Mesothelial cell of epicardium (in vitro differentiated cells): ENCODE measurements at regions not wholly inside any gene's neighbourhood (a gene's known extent, or its start where the extent isn't known, plus 50 kb on each side); places are given as distances from the start of the nearest gene placed in this dataset.
A peak's percentile ranks its signal among the peaks of the same experiment; 100 is the strongest.

Experiments
- DNase-seq, 2 experiments: peaks; one replicate each; pipeline ENCODE4 v3.0.0; 2021; ENCODE audit warnings: low spot score in 2 of 2; ENCODE audit not compliant: unreplicated experiment in 2 of 2
- H3K27ac Mint-ChIP-seq: 2 replicates; pipeline ENCODE4 v1.8.0; 2021; ENCODE audit warnings: mixed read lengths
- H3K27me3 Mint-ChIP-seq: 2 replicates; pipeline ENCODE4 v1.8.0; 2021; ENCODE audit warnings: low read depth, mixed read lengths
- H3K36me3 Mint-ChIP-seq: 2 replicates; pipeline ENCODE4 v1.8.0; 2021; ENCODE audit warnings: mixed read lengths
- H3K4me1 Mint-ChIP-seq: 2 replicates; pipeline ENCODE4 v1.8.0; 2021; ENCODE audit warnings: mixed read lengths
- H3K4me3 Mint-ChIP-seq: 2 replicates; pipeline ENCODE4 v1.8.0; 2021; ENCODE audit warnings: mild to moderate bottlenecking, moderate library complexity, mixed read lengths
- H3K9me3 Mint-ChIP-seq: 2 replicates; pipeline ENCODE4 v1.8.0; 2021; ENCODE audit warnings: mixed read lengths
- TF ChIP-seq, protein P1 (sequence below): fragments of 200-600 bp; sonication (generic); IDR thresholded peaks from one replicate; pipeline ENCODE4 v1.5.0; 2021; ENCODE audit warnings: antibody characterized with exemption; ENCODE audit not compliant: unreplicated experiment

DNA sequence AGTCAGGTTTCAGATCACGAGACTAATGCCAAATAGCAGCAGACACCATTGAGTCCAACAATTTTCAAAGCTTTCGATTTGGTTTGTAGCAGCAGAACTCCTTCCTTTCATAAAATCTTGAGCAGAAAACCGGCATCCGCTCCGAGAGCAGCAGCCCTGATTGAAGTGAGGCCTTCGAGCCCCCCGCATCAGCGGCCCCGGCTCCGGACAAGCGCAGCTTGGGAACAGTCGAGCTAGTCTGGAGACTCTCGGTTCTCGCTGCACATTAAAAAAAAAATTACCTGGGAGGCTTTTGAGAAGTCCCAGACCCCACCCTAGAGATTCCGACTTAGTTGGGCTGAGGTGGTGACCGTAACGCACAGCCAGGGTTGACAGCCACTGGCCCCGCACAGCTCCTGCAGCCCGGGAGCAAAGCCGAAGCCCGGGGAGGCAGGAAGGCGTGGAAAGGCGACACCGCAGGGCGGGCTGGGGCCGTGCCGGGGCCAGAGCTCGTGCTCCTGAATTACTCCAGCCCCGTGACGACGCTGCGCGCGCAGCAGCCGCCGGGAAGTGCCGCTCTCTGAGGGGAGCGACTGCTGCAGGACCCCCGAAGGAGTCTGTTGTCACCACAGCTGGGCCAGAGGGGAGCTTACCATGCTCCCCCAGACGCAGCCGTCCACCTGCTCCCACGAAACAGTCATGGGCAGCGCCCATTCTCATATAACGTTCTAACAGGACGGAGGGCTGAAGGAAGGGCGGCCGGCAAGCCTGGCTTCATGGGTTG lies 57.8 kb downstream of the SPATA19 start:
- H3K4me1 Mint-ChIP-seq, result peaks cover 5% of the 10 kb centered on the region
- H3K4me3 Mint-ChIP-seq, result peak overlapping the region; percentile 58
- TF ChIP-seq, protein P1, sequence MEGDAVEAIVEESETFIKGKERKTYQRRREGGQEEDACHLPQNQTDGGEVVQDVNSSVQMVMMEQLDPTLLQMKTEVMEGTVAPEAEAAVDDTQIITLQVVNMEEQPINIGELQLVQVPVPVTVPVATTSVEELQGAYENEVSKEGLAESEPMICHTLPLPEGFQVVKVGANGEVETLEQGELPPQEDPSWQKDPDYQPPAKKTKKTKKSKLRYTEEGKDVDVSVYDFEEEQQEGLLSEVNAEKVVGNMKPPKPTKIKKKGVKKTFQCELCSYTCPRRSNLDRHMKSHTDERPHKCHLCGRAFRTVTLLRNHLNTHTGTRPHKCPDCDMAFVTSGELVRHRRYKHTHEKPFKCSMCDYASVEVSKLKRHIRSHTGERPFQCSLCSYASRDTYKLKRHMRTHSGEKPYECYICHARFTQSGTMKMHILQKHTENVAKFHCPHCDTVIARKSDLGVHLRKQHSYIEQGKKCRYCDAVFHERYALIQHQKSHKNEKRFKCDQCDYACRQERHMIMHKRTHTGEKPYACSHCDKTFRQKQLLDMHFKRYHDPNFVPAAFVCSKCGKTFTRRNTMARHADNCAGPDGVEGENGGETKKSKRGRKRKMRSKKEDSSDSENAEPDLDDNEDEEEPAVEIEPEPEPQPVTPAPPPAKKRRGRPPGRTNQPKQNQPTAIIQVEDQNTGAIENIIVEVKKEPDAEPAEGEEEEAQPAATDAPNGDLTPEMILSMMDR, result no peak
- no peaks in the 10 kb centered on the region for H3K36me3 Mint-ChIP-seq
- peaks cover 58% of the 10 kb centered on the region for H3K27me3 Mint-ChIP-seq
- peaks cover 3% of the 10 kb centered on the region for H3K9me3 Mint-ChIP-seq
- DNase-seq, result no peak
- H3K27ac Mint-ChIP-seq, result no peak overlapping the region

DNA sequence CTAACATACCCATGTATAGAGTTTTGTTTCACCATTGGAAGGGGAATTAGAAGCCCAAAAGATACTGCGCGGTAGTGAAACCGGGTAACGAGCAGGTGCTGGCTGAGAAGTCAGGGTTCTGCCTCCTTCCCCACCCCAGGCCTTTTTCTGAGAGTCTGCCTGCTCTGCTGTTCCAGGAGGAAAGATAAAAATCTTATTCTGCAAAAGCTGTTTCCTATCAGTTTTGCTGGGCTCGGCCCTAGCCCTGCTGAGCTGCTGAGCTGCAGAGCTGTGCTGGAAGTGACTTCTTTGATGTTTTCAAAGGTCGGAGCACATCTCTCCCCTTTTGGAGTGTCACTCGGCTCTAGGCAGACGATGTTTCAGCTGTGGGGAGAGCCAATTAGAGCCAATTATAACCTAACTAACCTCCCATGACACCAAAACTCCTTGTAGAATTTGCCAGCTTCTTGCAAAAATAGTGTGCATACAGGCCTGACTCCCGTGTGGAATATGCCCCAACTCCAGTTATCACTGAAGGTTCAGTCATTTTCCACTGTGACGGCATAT lies 59.4 kb downstream of the SPATA19 start:
- Mint-ChIP-seq H3K4me1 (peaks cover 5% of the 10 kb centered on the region), H3K36me3 (no peaks in the 10 kb centered on the region), H3K27me3 (peaks cover 47% of the 10 kb centered on the region), H3K27ac (no peak overlapping the region), H3K4me3 (no peak overlapping the region), H3K9me3 (no peaks in the 10 kb centered on the region)
- TF ChIP-seq, protein P1, result no peak
- no peak for DNase-seq

DNA sequence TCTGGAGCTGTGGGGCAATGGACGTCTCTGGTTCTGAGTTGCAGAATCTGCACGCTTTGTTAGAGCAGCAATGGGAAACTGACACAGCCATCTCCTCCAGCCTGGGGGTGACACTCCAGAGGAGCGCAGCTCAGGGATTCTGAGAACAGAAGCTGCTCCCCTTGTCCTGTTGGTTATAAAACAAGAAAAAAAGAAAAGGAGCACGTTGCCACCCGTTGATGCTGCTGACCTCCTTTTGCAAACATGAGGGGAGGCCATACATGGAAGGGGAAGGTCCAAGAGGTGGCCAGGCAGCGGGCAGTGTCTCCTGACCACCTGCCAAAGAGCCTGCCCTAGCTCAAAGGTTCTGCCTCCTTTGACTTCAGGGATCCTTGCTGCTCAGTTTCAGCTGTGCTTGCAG lies 61.0 kb downstream of the SPATA19 start:
- no peak for DNase-seq
- Mint-ChIP-seq H3K4me3 (no peak overlapping the region), H3K27ac (no peak overlapping the region), H3K36me3 (no peaks in the 10 kb centered on the region), H3K27me3 (peaks cover 40% of the 10 kb centered on the region), H3K4me1 (peaks cover 5% of the 10 kb centered on the region), H3K9me3 (no peaks in the 10 kb centered on the region)
- TF ChIP-seq, protein P1, result no peak

DNA sequence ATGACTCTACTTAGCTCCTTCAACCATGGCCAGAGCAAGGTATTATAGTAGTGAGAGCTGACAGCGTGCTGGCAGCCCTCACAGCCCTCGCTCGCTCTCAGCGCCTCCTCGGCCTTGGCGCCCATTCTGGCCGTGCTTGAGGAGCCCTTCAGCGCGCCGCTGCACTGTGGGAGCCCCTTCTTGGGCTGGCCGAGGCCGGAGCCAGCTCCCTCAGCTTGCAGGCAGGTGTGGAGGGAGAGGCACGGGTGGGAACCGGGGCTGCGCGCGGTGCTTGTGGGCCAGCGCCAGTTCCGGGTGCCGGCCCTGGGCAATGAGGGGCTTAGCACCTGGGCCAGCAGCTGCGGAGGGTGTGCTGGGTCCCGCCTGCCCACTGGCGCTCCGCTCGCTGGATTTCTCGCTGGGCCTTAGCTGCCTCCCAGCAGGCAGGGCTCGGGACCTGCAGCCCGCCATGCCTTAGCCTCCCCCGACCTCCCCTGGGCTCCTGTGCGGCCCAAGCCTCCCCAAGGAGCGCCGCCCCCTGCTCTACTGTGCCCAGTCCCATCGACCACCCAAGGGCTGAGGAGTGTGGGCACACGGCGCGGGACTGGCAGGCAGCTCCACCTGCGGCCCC lies 63.1 kb downstream of the SPATA19 start:
- DNase-seq, result no peak
- no peaks in the 10 kb centered on the region for H3K36me3 Mint-ChIP-seq
- H3K4me3 Mint-ChIP-seq, result no peak overlapping the region
- peaks cover under 1% of the 10 kb centered on the region for H3K4me1 Mint-ChIP-seq
- H3K9me3 Mint-ChIP-seq, result no peaks in the 10 kb centered on the region
- H3K27me3 Mint-ChIP-seq, result peaks cover 33% of the 10 kb centered on the region
- no peak overlapping the region for H3K27ac Mint-ChIP-seq
- TF ChIP-seq, protein P1, result no peak

DNA sequence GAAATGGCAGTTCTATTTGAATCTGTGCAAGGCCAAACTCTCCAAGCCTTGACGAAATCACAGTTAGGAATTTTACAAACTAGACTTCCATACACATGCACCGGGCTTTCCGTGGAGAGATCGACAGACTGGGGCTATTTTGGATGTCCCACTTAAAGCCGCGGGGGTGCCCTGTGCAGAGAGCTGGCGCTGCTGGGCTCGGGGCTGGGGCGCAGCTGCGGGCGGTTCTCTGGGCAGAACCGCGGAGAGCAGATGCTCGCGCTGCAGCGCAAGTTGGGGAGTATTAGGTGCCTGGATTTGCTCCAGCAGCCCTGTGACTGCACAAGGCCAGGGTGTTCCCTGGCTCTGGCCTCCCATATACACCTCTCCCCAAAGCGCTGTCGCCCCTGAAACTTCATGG lies 67.2 kb downstream of the SPATA19 start:
- H3K4me3 Mint-ChIP-seq, result no peak overlapping the region
- TF ChIP-seq, protein P1, result no peak
- no peak overlapping the region for H3K27ac Mint-ChIP-seq
- peaks cover 16% of the 10 kb centered on the region for H3K9me3 Mint-ChIP-seq
- H3K4me1 Mint-ChIP-seq, result no peaks in the 10 kb centered on the region
- peaks cover 30% of the 10 kb centered on the region for H3K27me3 Mint-ChIP-seq
- H3K36me3 Mint-ChIP-seq, result no peaks in the 10 kb centered on the region
- no peak for DNase-seq
